ENCODE measurements at regions not wholly inside any gene's neighbourhood (a gene's known extent, or its start where the extent isn't known, plus 50 kb on each side); places are given as distances from the start of the nearest gene placed in this dataset.
A peak's percentile ranks its signal among the peaks of the same experiment; 100 is the strongest.

- Mint-ChIP-seq H3K27ac (no peak overlapping the region), H3K4me1 (no peaks in the 10 kb centered on the region), H3K27me3 (peaks cover 18% of the 10 kb centered on the region), H3K36me3 (no peaks in the 10 kb centered on the region), H3K4me3 (no peak overlapping the region), H3K9me3 (no peaks in the 10 kb centered on the region)
- no peak for DNase-seq
- CTCF ChIA-PET, result no interaction called here
Measured at GRCh38 chr10:10798102-10798863, 219.4 kb upstream of the CELF2 start.

GRCh38 chr10:10798864-10799192 is 218.8 kb upstream of the CELF2 start:
- CTCF ChIA-PET, result no interaction called here
- Mint-ChIP-seq H3K9me3 (no peaks in the 10 kb centered on the region), H3K27me3 (peaks cover 18% of the 10 kb centered on the region), H3K27ac (peak overlapping the region; percentile 67), H3K4me1 (no peaks in the 10 kb centered on the region), H3K36me3 (no peaks in the 10 kb centered on the region), H3K4me3 (no peak overlapping the region)
- no peak for DNase-seq

DNA sequence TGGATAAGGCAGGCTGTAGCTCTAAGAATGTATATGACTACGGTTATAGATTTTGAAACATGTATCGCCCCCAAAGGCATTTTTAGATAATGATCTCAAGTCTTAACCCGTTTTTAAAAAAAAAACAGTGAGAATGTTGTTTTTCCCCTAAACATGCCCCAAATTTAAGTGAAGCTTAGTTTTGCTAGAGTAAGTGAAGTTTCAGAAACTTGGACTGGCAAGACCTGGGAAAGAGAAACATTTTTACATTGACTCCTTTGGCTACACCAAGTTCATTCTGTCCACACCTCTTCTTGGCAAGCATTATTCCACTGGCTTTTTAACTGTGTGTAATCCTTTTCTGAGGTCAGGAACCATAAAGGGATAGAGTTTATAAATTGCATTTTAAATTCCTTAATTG is 216.7 kb upstream of the CELF2 start:
- DNase-seq, result no peak
- Mint-ChIP-seq H3K4me3 (no peak overlapping the region), H3K9me3 (no peaks in the 10 kb centered on the region), H3K4me1 (no peaks in the 10 kb centered on the region), H3K36me3 (no peaks in the 10 kb centered on the region), H3K27ac (no peak overlapping the region), H3K27me3 (peaks cover 11% of the 10 kb centered on the region)
- CTCF ChIA-PET, result no interaction called here

- Mint-ChIP-seq H3K36me3 (no peaks in the 10 kb centered on the region), H3K4me3 (no peak overlapping the region), H3K9me3 (no peaks in the 10 kb centered on the region), H3K27ac (no peak overlapping the region), H3K4me1 (no peaks in the 10 kb centered on the region), H3K27me3 (peaks cover 6% of the 10 kb centered on the region)
- CTCF ChIA-PET, result no interaction called here
- no peak for DNase-seq
Measured at GRCh38 chr10:10803278-10803677, 214.4 kb upstream of the CELF2 start.

DNA sequence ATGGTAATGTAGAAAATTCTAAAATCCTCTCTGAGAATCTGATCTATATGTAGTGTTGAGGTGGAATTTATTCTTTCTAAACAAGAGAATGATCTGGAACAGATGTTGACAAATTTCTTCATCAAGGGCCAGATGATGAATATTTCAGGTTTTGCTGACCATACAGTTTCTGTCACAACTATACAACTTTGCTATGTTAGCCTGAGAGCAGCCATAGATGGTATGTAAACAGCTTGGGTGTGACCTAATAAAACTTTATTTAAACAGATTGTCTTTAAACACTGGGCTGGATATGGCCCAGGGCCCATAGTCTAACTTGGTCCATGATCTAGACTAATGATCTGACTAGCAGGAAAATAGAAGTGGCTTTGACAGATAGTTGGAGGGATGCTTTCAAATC is 213.6 kb upstream of the CELF2 start:
- no peak overlapping the region for H3K4me3 Mint-ChIP-seq
- DNase-seq, result no peak
- H3K9me3 Mint-ChIP-seq, result no peaks in the 10 kb centered on the region
- H3K27me3 Mint-ChIP-seq, result no peaks in the 10 kb centered on the region
- no peaks in the 10 kb centered on the region for H3K4me1 Mint-ChIP-seq
- CTCF ChIA-PET, result no interaction called here
- H3K27ac Mint-ChIP-seq, result no peak overlapping the region
- no peaks in the 10 kb centered on the region for H3K36me3 Mint-ChIP-seq

DNA sequence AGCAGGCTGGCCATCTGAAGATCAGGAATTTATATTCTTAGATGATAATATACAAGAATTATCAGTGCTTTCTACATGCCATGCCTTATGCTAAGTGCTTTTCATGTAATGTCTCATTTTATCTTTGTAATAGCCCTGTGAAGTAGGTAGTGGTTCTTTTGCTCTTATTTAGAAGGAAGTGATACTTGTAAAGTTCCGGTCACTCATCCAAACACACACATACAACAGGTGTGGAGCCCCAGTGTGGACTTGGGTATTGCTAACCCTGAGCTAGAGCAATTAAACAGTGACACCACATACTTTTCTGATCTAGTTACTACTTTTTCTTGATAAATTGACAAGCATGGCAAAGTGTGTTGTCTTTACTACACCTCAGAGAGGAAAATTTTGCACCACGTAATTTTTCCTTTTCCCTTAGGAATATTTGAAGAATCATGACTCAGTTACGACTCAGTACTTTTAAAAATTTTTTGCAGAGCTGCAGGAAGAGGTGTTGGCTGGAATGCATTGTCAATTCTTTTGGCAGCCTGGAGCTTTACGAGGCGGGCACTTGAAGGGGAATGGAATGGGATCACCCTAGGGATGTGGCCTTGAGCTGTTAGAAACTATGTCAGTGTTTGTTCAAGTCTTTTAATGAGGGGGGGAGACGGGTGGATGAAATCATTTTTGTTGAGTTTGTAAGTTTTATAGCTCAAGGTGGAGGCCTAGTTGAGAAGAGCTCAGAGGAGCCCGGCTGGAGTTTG is 212.5 kb upstream of the CELF2 start:
- Mint-ChIP-seq H3K27me3 (no peaks in the 10 kb centered on the region), H3K4me3 (no peak overlapping the region), H3K27ac (no peak overlapping the region), H3K9me3 (no peaks in the 10 kb centered on the region), H3K4me1 (no peaks in the 10 kb centered on the region), H3K36me3 (no peaks in the 10 kb centered on the region)
- no peak for DNase-seq
- CTCF ChIA-PET, result no interaction called here

- H3K36me3 Mint-ChIP-seq, result no peaks in the 10 kb centered on the region
- H3K27me3 Mint-ChIP-seq, result peaks cover 7% of the 10 kb centered on the region
- H3K4me3 Mint-ChIP-seq, result no peak overlapping the region
- DNase-seq, result no peak
- H3K27ac Mint-ChIP-seq, result no peak overlapping the region
- CTCF ChIA-PET, result no interaction called here
- no peaks in the 10 kb centered on the region for H3K4me1 Mint-ChIP-seq
- H3K9me3 Mint-ChIP-seq, result no peaks in the 10 kb centered on the region
Measured at GRCh38 chr10:10807106-10807505, 210.6 kb upstream of the CELF2 start.

- H3K36me3 Mint-ChIP-seq, result no peaks in the 10 kb centered on the region
- H3K4me3 Mint-ChIP-seq, result no peak overlapping the region
- peaks cover 12% of the 10 kb centered on the region for H3K27me3 Mint-ChIP-seq
- no peak overlapping the region for H3K27ac Mint-ChIP-seq
- DNase-seq, result no peak
- no peaks in the 10 kb centered on the region for H3K9me3 Mint-ChIP-seq
- CTCF ChIA-PET, result no interaction called here
- no peaks in the 10 kb centered on the region for H3K4me1 Mint-ChIP-seq
Measured at GRCh38 chr10:10811562-10811961, 206.1 kb upstream of the CELF2 start.

- Mint-ChIP-seq H3K4me1 (no peaks in the 10 kb centered on the region), H3K9me3 (peaks cover 2% of the 10 kb centered on the region), H3K36me3 (no peaks in the 10 kb centered on the region), H3K4me3 (no peak overlapping the region), H3K27me3 (peaks cover 12% of the 10 kb centered on the region), H3K27ac (no peak overlapping the region)
- CTCF ChIA-PET, result no interaction called here
- DNase-seq, result no peak
Measured at GRCh38 chr10:10813656-10814055, 204.0 kb upstream of the CELF2 start.

DNA sequence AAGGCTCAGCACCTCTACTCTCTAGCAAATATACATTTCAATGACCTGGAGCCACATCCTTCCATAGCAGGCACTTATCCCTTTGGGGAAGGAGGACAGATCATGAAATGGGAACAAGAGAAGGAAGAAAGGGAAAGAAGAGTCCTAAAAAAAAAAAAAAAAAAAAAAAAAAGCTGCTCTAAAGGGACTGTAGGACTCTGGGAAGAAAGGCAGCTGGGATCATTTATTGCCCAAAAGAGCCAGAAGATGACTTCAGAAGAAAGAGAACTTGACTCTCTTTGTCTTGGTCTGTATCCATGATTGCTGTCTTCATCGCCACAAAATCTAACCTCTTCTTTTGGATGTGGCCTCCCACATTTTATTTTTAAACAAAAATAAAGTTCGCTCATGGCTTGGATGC is 203.6 kb upstream of the CELF2 start:
- Mint-ChIP-seq H3K4me3 (no peak overlapping the region), H3K9me3 (peaks cover 2% of the 10 kb centered on the region), H3K4me1 (no peaks in the 10 kb centered on the region), H3K27me3 (peaks cover 12% of the 10 kb centered on the region), H3K36me3 (no peaks in the 10 kb centered on the region), H3K27ac (no peak overlapping the region)
- CTCF ChIA-PET, result no interaction called here
- no peak for DNase-seq

GRCh38 chr10:10816447-10816846 is 201.2 kb upstream of the CELF2 start:
- Mint-ChIP-seq H3K4me1 (no peaks in the 10 kb centered on the region), H3K9me3 (peaks cover 2% of the 10 kb centered on the region), H3K27ac (no peak overlapping the region), H3K36me3 (no peaks in the 10 kb centered on the region), H3K27me3 (peaks cover 4% of the 10 kb centered on the region), H3K4me3 (no peak overlapping the region)
- CTCF ChIA-PET, result no interaction called here
- DNase-seq, result no peak

DNA sequence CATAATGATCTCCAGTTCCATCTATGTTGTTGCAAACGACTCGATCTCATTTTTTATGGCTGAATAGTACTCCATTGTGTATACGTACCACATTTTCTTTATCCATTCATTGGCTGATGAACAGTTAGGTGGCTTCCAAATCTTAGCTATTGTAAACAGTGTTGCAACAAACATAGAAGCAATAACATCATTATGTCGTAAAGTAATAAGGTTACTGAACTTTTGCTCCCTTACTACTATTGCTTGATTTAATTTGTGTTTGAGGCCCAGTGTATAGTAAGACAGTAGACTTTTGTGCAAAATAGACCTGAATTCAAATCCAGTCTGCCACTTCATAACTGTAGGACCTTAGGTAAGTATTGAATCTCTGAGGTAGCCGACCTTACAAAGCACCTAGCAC is 200.1 kb upstream of the CELF2 start:
- Mint-ChIP-seq H3K27me3 (peaks cover 4% of the 10 kb centered on the region), H3K36me3 (no peaks in the 10 kb centered on the region), H3K27ac (no peak overlapping the region), H3K4me1 (no peaks in the 10 kb centered on the region), H3K4me3 (no peak overlapping the region), H3K9me3 (peaks cover 2% of the 10 kb centered on the region)
- CTCF ChIA-PET, result no interaction called here
- no peak for DNase-seq

DNA sequence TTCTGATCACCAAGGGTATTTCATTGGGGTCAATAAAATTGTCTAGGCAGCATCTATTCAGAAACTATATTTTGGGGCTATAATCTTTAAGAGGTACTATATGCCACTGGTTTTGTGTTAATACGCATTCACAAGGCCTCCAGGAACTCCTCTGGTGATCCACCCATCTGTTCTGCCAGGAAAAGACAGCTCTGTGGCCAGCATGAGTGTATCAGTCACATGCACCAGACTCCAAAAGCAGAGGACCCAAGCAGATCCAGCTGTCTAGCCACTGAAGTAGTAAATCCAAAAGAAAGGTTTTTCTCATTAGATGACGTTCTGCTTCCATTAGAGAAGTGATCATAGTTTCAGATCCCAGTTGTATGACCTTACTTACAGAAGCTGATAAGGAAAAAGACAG is 199.6 kb upstream of the CELF2 start:
- no peak overlapping the region for H3K27ac Mint-ChIP-seq
- H3K4me3 Mint-ChIP-seq, result no peak overlapping the region
- no peaks in the 10 kb centered on the region for H3K36me3 Mint-ChIP-seq
- H3K9me3 Mint-ChIP-seq, result peaks cover 2% of the 10 kb centered on the region
- no peaks in the 10 kb centered on the region for H3K4me1 Mint-ChIP-seq
- DNase-seq, result no peak
- CTCF ChIA-PET, result no interaction called here
- peaks cover 4% of the 10 kb centered on the region for H3K27me3 Mint-ChIP-seq

GRCh38 chr10:10819206-10819856 is 198.3 kb upstream of the CELF2 start:
- H3K27ac Mint-ChIP-seq, result no peak overlapping the region
- CTCF ChIA-PET, result no interaction called here
- no peaks in the 10 kb centered on the region for H3K4me1 Mint-ChIP-seq
- no peak for DNase-seq
- H3K36me3 Mint-ChIP-seq, result no peaks in the 10 kb centered on the region
- peaks cover 4% of the 10 kb centered on the region for H3K27me3 Mint-ChIP-seq
- H3K4me3 Mint-ChIP-seq, result no peak overlapping the region
- H3K9me3 Mint-ChIP-seq, result peaks cover 2% of the 10 kb centered on the region

GRCh38 chr10:10821926-10822325 is 195.7 kb upstream of the CELF2 start:
- Mint-ChIP-seq H3K27me3 (no peaks in the 10 kb centered on the region), H3K4me1 (no peaks in the 10 kb centered on the region), H3K4me3 (no peak overlapping the region), H3K36me3 (no peaks in the 10 kb centered on the region), H3K9me3 (peaks cover 2% of the 10 kb centered on the region), H3K27ac (no peak overlapping the region)
- DNase-seq, result no peak
- CTCF ChIA-PET, result no interaction called here

Data from activated naive CD4-positive, alpha-beta T cell treated with anti-CD3 and anti-CD28 coated beads, Interleukin-2, amount 10 ng/mL, durations not matched to agents 7 days and 5 days (primary cell).